Suprapubic skin (tissue), 3 donors: ENCODE measurements at regions not wholly inside any gene's neighbourhood (a gene's known extent, or its start where the extent isn't known, plus 50 kb on each side); places are given as distances from the start of the nearest gene placed in this dataset.

ENCODE experiments used
- EP300 ChIP-seq: sonication (generic); formaldehyde crosslinking; IDR thresholded peaks from one replicate; pipeline ENCODE4 v1.6.1; 2017; ENCODE audit warnings: antibody characterized with exemption
- TF ChIP-seq, protein P1 (sequence below), 2 donors: fragments of 200-600 bp in 1 of 2; fragments of 450-650 bp in 1 of 2; sonication (generic) in 1 of 2; IDR thresholded peaks; one replicate each; pipeline ENCODE4 v1.5.1; 2016 to 2019; ENCODE audit warnings: antibody characterized with exemption in 2 of 2, mild to moderate bottlenecking in 1 of 2, moderate library complexity in 1 of 2

DNA sequence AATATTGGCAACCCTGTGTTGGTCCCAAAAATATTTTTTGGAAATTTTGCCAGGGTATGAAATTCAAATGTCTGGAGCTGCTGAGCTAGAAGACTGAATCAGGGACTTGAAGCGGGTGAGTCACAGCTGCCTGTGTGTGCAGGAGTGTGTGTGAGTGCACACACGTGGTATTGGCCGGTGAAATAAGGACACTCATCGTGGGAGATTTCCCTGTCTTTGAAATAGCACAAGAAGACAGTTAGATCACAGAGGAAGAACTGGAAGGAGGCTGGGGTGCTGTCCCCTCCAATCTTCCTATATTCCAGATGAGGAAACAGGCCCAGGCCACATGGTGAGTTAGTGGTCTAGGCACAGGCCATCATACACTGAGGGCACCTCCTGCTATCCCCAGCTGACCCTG is 123.8 kb upstream of the MLN start:
- no peak for TF ChIP-seq EP300
- TF ChIP-seq, protein P1, sequence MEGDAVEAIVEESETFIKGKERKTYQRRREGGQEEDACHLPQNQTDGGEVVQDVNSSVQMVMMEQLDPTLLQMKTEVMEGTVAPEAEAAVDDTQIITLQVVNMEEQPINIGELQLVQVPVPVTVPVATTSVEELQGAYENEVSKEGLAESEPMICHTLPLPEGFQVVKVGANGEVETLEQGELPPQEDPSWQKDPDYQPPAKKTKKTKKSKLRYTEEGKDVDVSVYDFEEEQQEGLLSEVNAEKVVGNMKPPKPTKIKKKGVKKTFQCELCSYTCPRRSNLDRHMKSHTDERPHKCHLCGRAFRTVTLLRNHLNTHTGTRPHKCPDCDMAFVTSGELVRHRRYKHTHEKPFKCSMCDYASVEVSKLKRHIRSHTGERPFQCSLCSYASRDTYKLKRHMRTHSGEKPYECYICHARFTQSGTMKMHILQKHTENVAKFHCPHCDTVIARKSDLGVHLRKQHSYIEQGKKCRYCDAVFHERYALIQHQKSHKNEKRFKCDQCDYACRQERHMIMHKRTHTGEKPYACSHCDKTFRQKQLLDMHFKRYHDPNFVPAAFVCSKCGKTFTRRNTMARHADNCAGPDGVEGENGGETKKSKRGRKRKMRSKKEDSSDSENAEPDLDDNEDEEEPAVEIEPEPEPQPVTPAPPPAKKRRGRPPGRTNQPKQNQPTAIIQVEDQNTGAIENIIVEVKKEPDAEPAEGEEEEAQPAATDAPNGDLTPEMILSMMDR (IDR thresholded peaks at IDR 0.05), result no peak
